ENCODE measurements at regions not wholly inside any gene's neighbourhood (a gene's known extent, or its start where the extent isn't known, plus 50 kb on each side); places are given as distances from the start of the nearest gene placed in this dataset.

DNA sequence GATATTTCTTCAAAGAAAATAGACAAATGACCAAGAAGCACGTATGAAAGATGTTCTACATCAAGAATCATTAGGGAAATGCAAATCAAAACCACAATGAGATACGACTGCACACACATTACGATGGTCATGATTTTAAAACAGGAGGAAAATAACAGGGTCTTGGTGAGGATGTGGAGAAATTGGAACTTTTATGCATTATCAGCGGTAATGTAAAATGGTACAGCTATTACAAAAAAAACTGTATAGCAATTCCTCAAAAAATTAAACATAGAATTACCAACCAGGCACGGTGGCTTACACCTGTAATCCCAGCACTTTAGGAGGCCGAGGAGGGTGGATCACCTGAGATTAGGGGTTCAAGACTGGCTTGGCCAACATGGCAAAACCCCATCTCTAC lies 178.8 kb upstream of the NEBL start:
- no peak for DNase-seq

GRCh38 chr10:21071001-21071673 lies 174.0 kb upstream of the NEBL start:
- DNase-seq: no peak

DNA sequence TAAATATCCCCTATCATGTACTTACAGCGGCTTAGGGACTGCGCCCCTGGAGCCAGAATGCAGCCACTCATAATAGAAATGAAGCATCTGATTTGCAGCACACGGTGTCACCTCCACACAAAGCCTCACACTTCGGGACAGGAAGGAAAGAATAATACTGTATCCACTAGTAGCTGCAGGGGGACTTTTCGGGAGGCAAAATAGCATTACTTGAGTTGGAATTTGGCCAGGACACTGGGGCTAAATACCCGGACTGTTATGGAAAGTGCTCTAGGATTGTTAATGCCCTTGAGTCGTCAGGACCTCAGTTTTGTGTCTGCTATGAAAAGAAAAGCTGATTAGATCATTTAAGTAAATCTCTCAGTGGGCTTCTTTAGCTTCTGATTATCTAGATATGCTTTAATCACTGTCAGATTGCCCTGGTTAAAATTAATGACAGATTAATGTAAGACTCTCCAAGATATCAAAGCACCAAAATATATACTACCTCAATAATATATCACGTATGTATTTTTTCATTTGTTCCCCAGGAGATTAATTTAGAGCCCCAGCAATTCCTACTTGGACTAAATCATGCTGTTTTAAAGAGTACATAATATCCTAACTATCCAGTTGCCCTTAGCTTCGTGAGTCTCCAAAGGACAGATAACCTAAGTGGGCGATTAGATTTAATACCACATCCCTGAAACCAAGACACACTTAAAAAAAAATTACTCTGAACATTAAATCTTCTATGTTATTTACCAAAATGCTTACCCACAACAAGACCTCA lies 173.0 kb upstream of the NEBL start:
- DNase-seq: no peak

GRCh38 chr10:21069278-21069677 lies 172.2 kb upstream of the NEBL start:
- DNase-seq: no peak

GRCh38 chr10:21068026-21068656 lies 171.0 kb upstream of the NEBL start:
- no peak for DNase-seq

- DNase-seq: no peak
These were observed 168.6 kb upstream of the NEBL start for GRCh38 chr10:21065621-21066248.

- no peak for DNase-seq
These were observed 164.9 kb upstream of the NEBL start for GRCh38 chr10:21061982-21062381.

DNA sequence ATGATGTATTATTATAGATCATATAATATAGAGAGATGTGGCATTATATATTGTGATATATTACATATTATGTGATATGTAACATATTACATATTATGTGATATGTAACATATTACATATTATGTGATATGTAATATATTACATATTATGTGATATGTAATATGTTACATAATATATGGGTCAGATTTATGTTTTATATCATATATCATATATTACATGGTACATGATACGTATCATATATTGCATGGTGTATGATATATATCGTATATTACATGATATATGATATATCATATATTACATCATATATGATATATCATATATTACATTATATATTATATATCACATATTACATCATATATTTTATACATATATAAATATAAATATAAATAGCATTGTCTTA lies 164.1 kb upstream of the NEBL start:
- DNase-seq: no peak

GRCh38 chr10:21060626-21061025 lies 163.5 kb upstream of the NEBL start:
- no peak for DNase-seq

DNA sequence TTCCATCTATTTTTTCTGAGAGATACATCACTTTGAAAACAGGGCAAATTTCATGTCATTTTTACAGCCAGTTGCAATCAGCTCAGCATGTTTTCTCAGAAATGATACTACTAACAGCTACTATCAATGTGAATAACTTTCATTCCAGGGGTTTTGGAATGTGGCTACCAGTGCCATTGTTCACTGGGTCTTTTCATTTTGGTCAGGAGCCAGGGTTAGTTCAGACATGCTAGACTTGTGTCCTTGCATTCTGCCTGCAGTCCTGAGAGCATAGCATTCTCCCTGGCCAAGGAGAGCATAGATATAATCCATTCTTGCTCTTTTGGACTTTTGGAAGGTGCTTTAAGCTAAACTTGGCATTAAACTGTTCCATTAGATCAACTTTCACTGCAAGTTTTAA lies 160.9 kb upstream of the NEBL start:
- DNase-seq: no peak

DNA sequence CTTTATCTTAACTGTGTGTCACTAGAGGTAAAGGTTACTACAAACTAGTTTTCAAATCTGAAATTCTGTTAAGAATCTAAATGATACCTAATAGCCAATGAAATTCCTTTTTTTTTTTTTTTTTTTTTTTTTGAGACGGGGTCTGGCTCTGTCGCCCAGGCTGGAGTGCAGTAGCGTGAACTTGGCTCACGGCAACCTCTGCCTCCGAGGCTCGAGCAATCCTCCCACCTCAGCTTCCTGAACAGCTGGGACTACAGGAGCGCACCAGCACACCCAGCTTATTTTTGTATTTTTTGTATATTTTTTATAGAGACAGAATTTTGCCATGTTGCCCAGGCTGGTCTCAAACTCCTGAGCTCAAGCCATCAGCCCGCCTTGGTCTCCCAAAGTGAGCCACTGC lies 160.3 kb upstream of the NEBL start:
- DNase-seq: no peak

- DNase-seq: no peak
These were observed 159.3 kb upstream of the NEBL start for GRCh38 chr10:21056461-21056860.

- no peak for DNase-seq
These were observed 158.4 kb upstream of the NEBL start for GRCh38 chr10:21055339-21056135.

GRCh38 chr10:21053953-21054690 lies 157.0 kb upstream of the NEBL start:
- no peak for DNase-seq

DNA sequence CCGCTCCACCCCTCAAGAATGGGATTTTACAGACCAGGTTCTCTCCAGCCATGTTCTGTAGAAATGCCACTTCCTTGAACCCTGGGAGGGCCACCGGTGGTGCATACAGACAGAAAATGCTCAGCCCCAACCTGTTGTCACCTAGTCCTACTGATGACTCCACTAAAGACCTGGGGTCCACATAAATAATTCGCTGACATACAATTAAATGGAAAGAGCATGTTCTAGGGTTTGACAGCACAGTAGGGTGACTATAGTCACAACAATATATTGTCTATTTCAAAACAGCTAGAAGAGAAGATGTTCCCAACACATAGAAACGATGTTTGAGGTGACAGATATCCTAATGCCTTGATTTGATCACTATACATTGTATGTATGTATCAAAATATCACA lies 155.6 kb upstream of the NEBL start:
- no peak for DNase-seq

GRCh38 chr10:21052072-21052708 lies 155.1 kb upstream of the NEBL start:
- DNase-seq: no peak

GRCh38 chr10:21049482-21049881 lies 152.4 kb upstream of the NEBL start:
- no peak for DNase-seq

DNA sequence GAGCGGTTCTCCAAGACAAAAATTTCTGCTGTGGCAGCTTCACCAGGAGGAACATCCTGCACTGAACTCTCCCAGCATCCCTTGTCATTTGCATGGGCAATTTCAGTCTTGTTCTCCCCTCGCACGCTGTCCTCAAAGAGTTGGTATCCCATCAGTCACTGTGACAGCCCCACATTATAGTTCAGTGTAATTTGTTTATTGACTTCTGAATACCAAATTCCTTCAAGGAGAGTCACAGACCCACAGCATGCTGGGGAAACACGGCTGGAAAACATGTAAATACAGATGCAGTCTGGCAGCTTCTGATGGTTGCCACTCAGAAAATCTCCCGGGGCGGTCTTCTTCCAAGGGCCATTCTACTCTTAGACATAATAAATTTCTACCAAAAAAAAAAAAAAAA lies 151.0 kb upstream of the NEBL start:
- DNase-seq: no peak

- no peak for DNase-seq
These were observed 150.4 kb upstream of the NEBL start for GRCh38 chr10:21047511-21047910.

DNA sequence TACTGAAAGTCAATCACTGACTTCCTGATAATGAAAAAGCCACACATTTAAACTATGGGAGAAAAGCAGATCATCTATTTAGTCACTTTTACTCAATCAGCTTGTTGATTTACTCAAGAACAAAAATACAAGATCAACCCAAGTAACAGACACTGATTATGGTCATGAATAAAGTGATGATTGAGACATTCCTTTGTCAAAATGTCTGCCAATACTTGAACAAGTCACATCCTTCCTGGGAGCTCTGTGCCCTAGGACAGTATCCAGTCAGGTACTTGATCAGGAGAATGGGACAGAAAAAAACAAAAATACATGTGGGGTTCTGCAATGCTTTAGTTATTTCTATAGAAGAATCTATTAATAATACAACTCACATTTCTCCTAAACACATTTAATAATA lies 150.0 kb upstream of the NEBL start:
- DNase-seq: no peak

GRCh38 chr10:21043044-21043443 lies 145.9 kb upstream of the NEBL start:
- DNase-seq: no peak

- no peak for DNase-seq
These were observed 145.4 kb upstream of the NEBL start for GRCh38 chr10:21042536-21042935.
